Astrocyte (in vitro differentiated cells and primary cell): ENCODE measurements at regions not wholly inside any gene's neighbourhood (a gene's known extent, or its start where the extent isn't known, plus 50 kb on each side); places are given as distances from the start of the nearest gene placed in this dataset.

Experiments used
- DNase-seq: peaks from one replicate; pipeline ENCODE4 v3.0.0-alpha.2; 2010; ENCODE audit warnings: low read depth
- FAIRE-seq: peaks from 2 replicates; lab custom pipeline; 2011; peaks lifted over from hg19 to GRCh38; lab: Jason Lieb, UNC
- H2AFZ ChIP-seq: 2 replicates; pipeline ENCODE4 v1.6.0; 2012; ENCODE audit warnings: low read depth, low read length, inconsistent platforms
- H3K27ac ChIP-seq: 2 replicates; pipeline ENCODE4 v1.5.1; 2011; ENCODE audit warnings: low read depth, low read length, inconsistent platforms
- H3K27me3 ChIP-seq: 2 replicates; pipeline ENCODE4 v1.6.0; 2011; ENCODE audit warnings: low read length, inconsistent platforms; ENCODE audit not compliant: insufficient read depth
- H3K36me3 ChIP-seq: 2 replicates; pipeline ENCODE4 v1.5.1; 2011; ENCODE audit warnings: low read length, inconsistent platforms; ENCODE audit not compliant: insufficient read depth
- H3K4me1 ChIP-seq: 2 replicates; pipeline ENCODE4 v1.5.1; 2011; ENCODE audit warnings: low read length, inconsistent platforms; ENCODE audit not compliant: insufficient read depth
- H3K4me2 ChIP-seq: 2 replicates; pipeline ENCODE4 v1.6.0; 2012; ENCODE audit warnings: low read length, inconsistent platforms
- H3K4me3 ChIP-seq: 2 replicates; pipeline ENCODE4 v1.5.1; 2011; ENCODE audit warnings: low read depth, mild to moderate bottlenecking, low read length, inconsistent platforms; ENCODE audit not compliant: insufficient read depth
- H3K79me2 ChIP-seq: 2 replicates; pipeline ENCODE4 v1.6.0; 2012; ENCODE audit warnings: mild to moderate bottlenecking, low read length, inconsistent platforms; ENCODE audit not compliant: insufficient read depth
- H3K9ac ChIP-seq: 2 replicates; pipeline ENCODE4 v1.6.0; 2012; ENCODE audit warnings: mild to moderate bottlenecking, low read length, inconsistent platforms
- H3K9me3 ChIP-seq: 2 replicates; pipeline ENCODE4 v1.5.1; 2012; ENCODE audit warnings: low read depth, mild to moderate bottlenecking, low read length, inconsistent platforms; ENCODE audit not compliant: insufficient read depth
- H4K20me1 ChIP-seq: 2 replicates; pipeline ENCODE4 v1.6.0; 2012; ENCODE audit warnings: low read length, inconsistent platforms; ENCODE audit not compliant: insufficient read depth
- H3K27ac Mint-ChIP-seq: one replicate; pipeline ENCODE4 v1.8.0; 2021; ENCODE audit warnings: mild to moderate bottlenecking, mixed read lengths; ENCODE audit not compliant: unreplicated experiment
- H3K27me3 Mint-ChIP-seq: one replicate; pipeline ENCODE4 v1.8.0; 2021; ENCODE audit warnings: low read depth, mixed read lengths; ENCODE audit not compliant: unreplicated experiment
- H3K36me3 Mint-ChIP-seq: one replicate; pipeline ENCODE4 v1.8.0; 2021; ENCODE audit warnings: low read depth, mixed read lengths; ENCODE audit not compliant: unreplicated experiment
- H3K4me1 Mint-ChIP-seq: one replicate; pipeline ENCODE4 v1.8.0; 2021; ENCODE audit warnings: low read depth, mixed read lengths; ENCODE audit not compliant: unreplicated experiment
- H3K4me3 Mint-ChIP-seq: one replicate; pipeline ENCODE4 v1.8.0; 2021; ENCODE audit warnings: mild to moderate bottlenecking, moderate library complexity, mixed read lengths; ENCODE audit not compliant: unreplicated experiment
- H3K9me3 Mint-ChIP-seq: one replicate; pipeline ENCODE4 v1.8.0; 2021; ENCODE audit warnings: mild to moderate bottlenecking, mixed read lengths; ENCODE audit not compliant: unreplicated experiment
- CTCF ChIP-seq: IDR thresholded peaks from 2 replicates; pipeline ENCODE4 v1.5.1; 2011; ENCODE audit warnings: low read depth, mild to moderate bottlenecking, inconsistent platforms, low read length, moderate library complexity; ENCODE audit not compliant: insufficient read depth
- EZH2 ChIP-seq: IDR thresholded peaks from 2 replicates; pipeline ENCODE4 v1.6.1; 2012; ENCODE audit warnings: mild to moderate bottlenecking, low read length, inconsistent platforms; ENCODE audit not compliant: insufficient read depth

DNA sequence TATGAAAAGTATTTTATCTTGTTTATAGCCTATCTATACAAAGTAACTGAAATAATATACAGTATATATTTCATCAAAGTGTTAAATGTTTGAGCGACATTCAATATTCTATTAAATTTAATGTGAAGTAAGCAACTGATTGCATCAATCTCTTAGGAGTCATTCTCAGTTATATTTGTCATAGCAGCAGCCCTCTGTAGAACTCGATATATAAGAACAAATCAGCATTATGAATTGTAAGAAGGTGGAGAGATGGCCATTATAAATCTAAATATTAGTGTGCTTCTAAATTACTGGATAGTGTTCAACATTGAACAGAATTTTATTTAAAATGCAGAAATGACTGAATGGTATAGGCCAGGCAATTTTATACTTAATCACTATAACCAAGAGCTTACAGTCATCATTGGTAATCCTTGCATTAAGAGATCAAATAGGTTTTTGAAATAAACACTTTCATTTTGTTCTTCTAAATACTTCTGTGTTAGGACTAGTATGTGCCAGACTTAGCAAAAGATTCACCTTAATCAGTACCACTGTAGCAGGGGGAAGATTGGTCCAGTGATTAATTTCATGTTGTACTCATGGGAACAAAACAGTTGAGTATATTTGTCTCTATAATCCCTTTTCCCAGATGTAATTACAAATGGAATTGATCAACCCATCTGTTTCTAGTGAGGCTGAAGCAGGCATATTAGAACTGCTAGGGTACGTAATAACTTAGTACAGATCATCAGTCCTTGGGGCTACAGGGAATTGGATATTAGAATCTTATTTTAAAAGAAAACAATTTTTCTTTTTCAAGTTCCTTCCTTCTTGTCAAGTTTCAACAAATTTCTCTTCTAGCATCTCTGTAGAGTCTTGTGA lies 108.3 kb upstream of the TYRP1 start:
- TF ChIP-seq EZH2: no peak
- no peak for TF ChIP-seq CTCF

GRCh38 chr9:12595400-12595799 lies 97.8 kb upstream of the TYRP1 start:
- H3K4me3 ChIP-seq: no peak overlapping the region
- Mint-ChIP-seq H3K27ac (no peak overlapping the region), H3K27me3 (no peaks in the 10 kb centered on the region), H3K4me3 (no peak overlapping the region), H3K4me1 (no peaks in the 10 kb centered on the region), H3K36me3 (no peaks in the 10 kb centered on the region), H3K9me3 (no peaks in the 10 kb centered on the region)
- no peaks in the 10 kb centered on the region for H3K9me3 ChIP-seq
- FAIRE-seq: no peak
- no peaks in the 10 kb centered on the region for H4K20me1 ChIP-seq
- H3K27me3 ChIP-seq: no peaks in the 10 kb centered on the region
- H3K9ac ChIP-seq: no peak overlapping the region
- H3K79me2 ChIP-seq: no peaks in the 10 kb centered on the region
- no peak overlapping the region for H3K4me2 ChIP-seq
- no peak overlapping the region for H2AFZ ChIP-seq
- DNase-seq: no peak
- H3K36me3 ChIP-seq: no peaks in the 10 kb centered on the region
- no peak overlapping the region for H3K27ac ChIP-seq
- no peak for TF ChIP-seq EZH2
- TF ChIP-seq CTCF: no peak
- H3K4me1 ChIP-seq: no peaks in the 10 kb centered on the region

More for the DNA sequence above, 108.3 kb upstream of the TYRP1 start:
- no peaks in the 10 kb centered on the region for H3K9me3 Mint-ChIP-seq
- Histone ChIP-seq H4K20me1 (no peaks in the 10 kb centered on the region), H3K27ac (no peak overlapping the region), H2AFZ (no peak overlapping the region), H3K36me3 (no peaks in the 10 kb centered on the region), H3K27me3 (no peaks in the 10 kb centered on the region), H3K79me2 (no peaks in the 10 kb centered on the region), H3K4me3 (no peak overlapping the region), H3K4me2 (no peak overlapping the region), H3K9me3 (no peaks in the 10 kb centered on the region), H3K4me1 (no peaks in the 10 kb centered on the region), H3K9ac (no peak overlapping the region)
- FAIRE-seq (no peak), DNase-seq (no peak)
- no peaks in the 10 kb centered on the region for H3K36me3 Mint-ChIP-seq
- no peaks in the 10 kb centered on the region for H3K27me3 Mint-ChIP-seq
- no peak overlapping the region for H3K4me3 Mint-ChIP-seq
- no peaks in the 10 kb centered on the region for H3K4me1 Mint-ChIP-seq
- no peak overlapping the region for H3K27ac Mint-ChIP-seq
